ENCODE measurements at regions not wholly inside any gene's neighbourhood (a gene's known extent, or its start where the extent isn't known, plus 50 kb on each side); places are given as distances from the start of the nearest gene placed in this dataset.

- H3K27ac ChIP-seq (ENCODE audit: low read depth in 1 of 2, low read length in 2 of 2): no peak overlapping the region
- H3K9ac ChIP-seq (ENCODE audit: low read depth in 1 of 2, low read length in 2 of 2): no peak overlapping the region
- DNase-seq (ENCODE audit: low spot score): no peak
- H3K9me3 ChIP-seq (ENCODE audit: control insufficient read depth in 4 of 4, low read length in 3 of 4): no peaks in the 10 kb centered on the region
- H3K4me3 ChIP-seq (ENCODE audit: low read depth in 1 of 3, low read length in 3 of 3): no peak overlapping the region
- H3K4me1 ChIP-seq (ENCODE audit: control insufficient read depth in 4 of 4, insufficient read depth in 4 of 4, low read length in 3 of 4): no peaks in the 10 kb centered on the region
- no peaks in the 10 kb centered on the region for H3K27me3 ChIP-seq (ENCODE audit: control insufficient read depth in 4 of 4, insufficient read depth in 4 of 4, low read length in 3 of 4)
- no peak for TF ChIP-seq JUND (IDR thresholded peaks at IDR 0.05)
- TF ChIP-seq REST (IDR thresholded peaks at IDR 0.05): no peak
- no peak for TF ChIP-seq GABPA (IDR thresholded peaks at IDR 0.05 in 1 of 2, conservative IDR thresholded peaks at IDR 0.05 in 1 of 2)
- no peak for TF ChIP-seq FOXA1 (IDR thresholded peaks at IDR 0.05)
- no peak for TF ChIP-seq HNF4A (conservative IDR thresholded peaks at IDR 0.05)
- TF ChIP-seq RAD21 (IDR thresholded peaks at IDR 0.05): no peak
- no peak for TF ChIP-seq TAF1 (conservative IDR thresholded peaks at IDR 0.05)
- TF ChIP-seq FOXA2 (IDR thresholded peaks at IDR 0.05): no peak
- TF ChIP-seq ZBTB33 (IDR thresholded peaks at IDR 0.05): no peak
- 85% methylated on average over 3 of the region's 3 CpGs for WGBS
- no peaks in the 10 kb centered on the region for H3K36me3 ChIP-seq (ENCODE audit: control insufficient read depth in 4 of 4, insufficient read depth in 3 of 4, low read depth in 1 of 4, low read length in 3 of 4)
These were observed 212.8 kb downstream of the MYCN start for GRCh38 chr2:16152928-16153753.

GRCh38 chr2:16152071-16152927 lies 211.9 kb downstream of the MYCN start:
- no peak for TF ChIP-seq RAD21 (IDR thresholded peaks at IDR 0.05)
- no peak for TF ChIP-seq GABPA (IDR thresholded peaks at IDR 0.05 in 1 of 2, conservative IDR thresholded peaks at IDR 0.05 in 1 of 2)
- TF ChIP-seq HNF4A (conservative IDR thresholded peaks at IDR 0.05): no peak
- no peak for TF ChIP-seq MAX (IDR thresholded peaks at IDR 0.05)
- Histone ChIP-seq H3K27ac (ENCODE audit: low read depth in 1 of 2, low read length in 2 of 2) (no peak overlapping the region), H3K36me3 (ENCODE audit: control insufficient read depth in 4 of 4, insufficient read depth in 3 of 4, low read depth in 1 of 4, low read length in 3 of 4) (no peaks in the 10 kb centered on the region), H3K4me3 (ENCODE audit: low read depth in 1 of 3, low read length in 3 of 3) (no peak overlapping the region), H3K9me3 (ENCODE audit: control insufficient read depth in 4 of 4, low read length in 3 of 4) (no peaks in the 10 kb centered on the region), H3K9ac (ENCODE audit: low read depth in 1 of 2, low read length in 2 of 2) (no peak overlapping the region), H3K27me3 (ENCODE audit: control insufficient read depth in 4 of 4, insufficient read depth in 4 of 4, low read length in 3 of 4) (no peaks in the 10 kb centered on the region), H3K4me1 (ENCODE audit: control insufficient read depth in 4 of 4, insufficient read depth in 4 of 4, low read length in 3 of 4) (no peaks in the 10 kb centered on the region)
- no peak for DNase-seq (ENCODE audit: low spot score)
- 88% methylated on average over 5 of the region's 5 CpGs for WGBS
